ENCODE measurements at regions not wholly inside any gene's neighbourhood (a gene's known extent, or its start where the extent isn't known, plus 50 kb on each side); places are given as distances from the start of the nearest gene placed in this dataset.

DNA sequence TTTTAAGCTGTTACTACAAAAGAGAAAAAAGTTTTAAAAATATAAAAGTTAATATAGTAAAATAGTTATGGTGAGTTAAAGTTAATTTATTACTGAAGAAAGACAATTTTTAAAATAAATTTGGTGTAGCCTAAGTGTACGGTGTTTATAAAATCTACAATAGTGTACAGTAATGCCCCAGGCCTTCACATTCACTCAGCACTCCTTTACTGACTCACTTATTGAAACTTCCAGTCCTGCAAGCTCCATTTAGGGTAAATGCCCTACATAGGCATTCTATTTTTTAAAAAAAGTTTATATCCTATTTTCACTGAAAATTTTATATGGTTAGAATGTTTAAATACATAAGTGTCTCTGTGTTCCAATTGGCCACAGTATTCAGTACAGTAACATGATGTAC, 769.5 kb upstream of the NOVA1 start:
- TF ChIP-seq, protein P1, sequence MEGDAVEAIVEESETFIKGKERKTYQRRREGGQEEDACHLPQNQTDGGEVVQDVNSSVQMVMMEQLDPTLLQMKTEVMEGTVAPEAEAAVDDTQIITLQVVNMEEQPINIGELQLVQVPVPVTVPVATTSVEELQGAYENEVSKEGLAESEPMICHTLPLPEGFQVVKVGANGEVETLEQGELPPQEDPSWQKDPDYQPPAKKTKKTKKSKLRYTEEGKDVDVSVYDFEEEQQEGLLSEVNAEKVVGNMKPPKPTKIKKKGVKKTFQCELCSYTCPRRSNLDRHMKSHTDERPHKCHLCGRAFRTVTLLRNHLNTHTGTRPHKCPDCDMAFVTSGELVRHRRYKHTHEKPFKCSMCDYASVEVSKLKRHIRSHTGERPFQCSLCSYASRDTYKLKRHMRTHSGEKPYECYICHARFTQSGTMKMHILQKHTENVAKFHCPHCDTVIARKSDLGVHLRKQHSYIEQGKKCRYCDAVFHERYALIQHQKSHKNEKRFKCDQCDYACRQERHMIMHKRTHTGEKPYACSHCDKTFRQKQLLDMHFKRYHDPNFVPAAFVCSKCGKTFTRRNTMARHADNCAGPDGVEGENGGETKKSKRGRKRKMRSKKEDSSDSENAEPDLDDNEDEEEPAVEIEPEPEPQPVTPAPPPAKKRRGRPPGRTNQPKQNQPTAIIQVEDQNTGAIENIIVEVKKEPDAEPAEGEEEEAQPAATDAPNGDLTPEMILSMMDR (IDR thresholded peaks at IDR 0.05; ENCODE audit: low read depth, low read length): no peak
- DNase-seq (ENCODE audit: low read depth in 1 of 2, low spot score in 1 of 2): no peak
- Histone ChIP-seq H3K36me3 (no peaks in the 10 kb centered on the region), H3K27me3 (no peaks in the 10 kb centered on the region), H3K4me1 (ENCODE audit: low read depth) (no peaks in the 10 kb centered on the region), H3K27ac (no peak overlapping the region), H3K9me3 (ENCODE audit: low read depth) (no peaks in the 10 kb centered on the region), H3K4me3 (no peak overlapping the region)

DNA sequence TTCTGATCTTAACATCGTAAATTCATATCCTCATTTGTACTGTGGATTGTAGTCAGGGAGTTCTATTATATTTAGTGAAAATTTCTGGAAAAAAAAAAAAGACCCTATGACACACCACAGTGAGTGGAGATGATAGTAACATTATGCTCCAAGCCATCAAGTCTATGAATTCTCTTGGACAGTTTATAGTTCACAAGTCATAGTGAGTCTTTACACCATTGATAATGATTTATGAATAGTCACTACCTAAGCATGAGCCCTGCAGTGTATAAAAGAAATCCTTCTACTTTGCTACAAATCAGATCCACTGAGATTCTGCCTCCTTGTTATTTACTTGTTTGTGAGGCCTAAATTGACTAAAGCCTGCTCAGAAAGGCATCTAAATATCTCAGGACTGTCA, 772.2 kb upstream of the NOVA1 start:
- DNase-seq (ENCODE audit: low read depth in 1 of 2, low spot score in 1 of 2): no peak
- TF ChIP-seq, protein P1 (IDR thresholded peaks at IDR 0.05; ENCODE audit: low read depth, low read length): no peak
- Histone ChIP-seq H3K27me3 (no peaks in the 10 kb centered on the region), H3K27ac (no peak overlapping the region), H3K4me3 (no peak overlapping the region), H3K9me3 (ENCODE audit: low read depth) (no peaks in the 10 kb centered on the region), H3K36me3 (no peaks in the 10 kb centered on the region), H3K4me1 (ENCODE audit: low read depth) (no peaks in the 10 kb centered on the region)

DNA sequence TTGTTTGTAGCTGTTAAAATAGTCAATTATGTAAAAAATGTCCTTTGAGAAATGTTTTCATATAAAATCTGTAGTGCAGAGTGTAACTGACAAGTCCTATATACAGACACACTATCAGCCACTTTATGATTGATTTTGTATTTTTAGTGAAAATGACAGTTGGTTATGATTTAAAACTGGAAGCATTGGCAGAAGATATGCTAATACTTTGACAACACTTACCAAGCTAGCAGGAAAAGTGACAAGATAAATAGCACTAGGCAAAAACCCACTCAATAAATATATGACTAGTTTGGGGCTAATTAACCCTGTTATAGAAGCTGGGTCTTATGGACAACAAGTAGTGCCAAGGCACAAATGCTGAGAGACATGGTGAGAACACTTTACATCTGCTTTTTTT, 772.9 kb upstream of the NOVA1 start:
- no peaks in the 10 kb centered on the region for H3K36me3 ChIP-seq
- no peaks in the 10 kb centered on the region for H3K4me1 ChIP-seq (ENCODE audit: low read depth)
- H3K27me3 ChIP-seq: no peaks in the 10 kb centered on the region
- H3K27ac ChIP-seq: no peak overlapping the region
- H3K9me3 ChIP-seq (ENCODE audit: low read depth): no peaks in the 10 kb centered on the region
- no peak overlapping the region for H3K4me3 ChIP-seq
- no peak for DNase-seq (ENCODE audit: low read depth in 1 of 2, low spot score in 1 of 2)
- TF ChIP-seq, protein P1 (IDR thresholded peaks at IDR 0.05; ENCODE audit: low read depth, low read length): no peak

DNA sequence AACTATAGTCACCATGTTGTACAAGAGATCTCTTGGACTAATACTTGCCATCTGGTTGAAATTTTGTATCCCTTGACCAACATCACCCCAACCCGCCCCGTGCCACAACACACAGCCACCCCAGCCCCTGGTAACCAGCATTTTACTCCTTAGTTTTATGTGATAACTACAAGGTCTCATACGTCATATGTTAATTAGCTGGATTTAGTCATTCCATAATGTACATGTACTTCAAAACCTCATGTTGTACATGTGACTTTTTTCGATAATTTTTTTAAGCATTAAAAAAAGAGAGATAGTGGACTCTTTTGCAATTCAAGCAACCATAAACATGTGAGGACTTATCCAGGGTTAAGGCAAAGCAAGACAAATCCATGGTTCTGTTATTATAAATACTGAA, 773.4 kb upstream of the NOVA1 start:
- TF ChIP-seq, protein P1 (IDR thresholded peaks at IDR 0.05; ENCODE audit: low read depth, low read length): no peak
- no peak for DNase-seq (ENCODE audit: low read depth in 1 of 2, low spot score in 1 of 2)
- H3K9me3 ChIP-seq (ENCODE audit: low read depth): no peaks in the 10 kb centered on the region
- no peaks in the 10 kb centered on the region for H3K36me3 ChIP-seq
- no peaks in the 10 kb centered on the region for H3K27me3 ChIP-seq
- H3K4me3 ChIP-seq: no peak overlapping the region
- no peaks in the 10 kb centered on the region for H3K4me1 ChIP-seq (ENCODE audit: low read depth)
- H3K27ac ChIP-seq: no peak overlapping the region

DNA sequence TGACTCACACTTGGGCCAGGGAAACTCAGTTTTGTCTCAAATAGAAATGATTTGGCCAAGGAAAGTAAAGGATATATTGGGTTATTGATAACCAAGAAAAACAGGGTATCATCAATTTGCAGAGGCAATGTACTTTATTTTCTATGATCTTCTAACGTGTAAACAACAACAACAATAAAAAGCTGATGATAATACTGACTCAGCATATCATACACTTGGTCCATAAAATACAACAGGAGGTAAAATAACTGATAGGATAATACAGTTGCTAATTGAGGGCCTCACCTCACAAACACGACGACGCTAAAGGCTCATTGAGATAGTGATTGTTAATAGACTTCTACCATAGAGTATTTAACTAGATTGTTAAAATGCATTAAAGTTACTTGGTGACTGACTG, 774.0 kb upstream of the NOVA1 start:
- Histone ChIP-seq H3K4me1 (ENCODE audit: low read depth) (no peaks in the 10 kb centered on the region), H3K27me3 (no peaks in the 10 kb centered on the region), H3K9me3 (ENCODE audit: low read depth) (no peaks in the 10 kb centered on the region), H3K36me3 (no peaks in the 10 kb centered on the region), H3K27ac (no peak overlapping the region), H3K4me3 (no peak overlapping the region)
- DNase-seq (ENCODE audit: low read depth in 1 of 2, low spot score in 1 of 2): no peak
- TF ChIP-seq, protein P1 (IDR thresholded peaks at IDR 0.05; ENCODE audit: low read depth, low read length): no peak

DNA sequence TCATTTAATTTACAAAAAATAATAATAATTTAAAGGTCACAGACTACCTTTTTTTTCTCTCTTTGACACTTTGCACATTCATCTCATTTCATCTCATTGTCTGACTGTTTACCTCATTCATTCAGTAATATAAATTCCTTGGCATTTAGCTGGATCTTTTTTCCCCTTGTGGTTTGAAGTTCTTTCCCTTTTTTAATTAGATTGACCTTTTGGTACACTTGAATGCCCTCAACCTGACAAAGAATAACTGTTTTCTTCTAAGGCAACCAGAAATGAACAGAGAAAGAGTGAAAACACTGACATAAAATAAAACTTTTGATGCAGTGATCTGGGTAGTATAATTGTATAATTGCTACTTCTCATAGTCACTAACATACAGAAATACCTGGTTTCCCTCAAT, 774.9 kb upstream of the NOVA1 start:
- no peak for DNase-seq (ENCODE audit: low read depth in 1 of 2, low spot score in 1 of 2)
- H3K4me1 ChIP-seq (ENCODE audit: low read depth): no peaks in the 10 kb centered on the region
- TF ChIP-seq, protein P1 (IDR thresholded peaks at IDR 0.05; ENCODE audit: low read depth, low read length): no peak

More for the DNA sequence above, 774.9 kb upstream of the NOVA1 start:
- H3K36me3 ChIP-seq: no peaks in the 10 kb centered on the region
- H3K27ac ChIP-seq: no peak overlapping the region
- no peak overlapping the region for H3K4me3 ChIP-seq
- no peaks in the 10 kb centered on the region for H3K9me3 ChIP-seq (ENCODE audit: low read depth)
- no peaks in the 10 kb centered on the region for H3K27me3 ChIP-seq
